ENCODE measurements at regions not wholly inside any gene's neighbourhood (a gene's known extent, or its start where the extent isn't known, plus 50 kb on each side); places are given as distances from the start of the nearest gene placed in this dataset.

DNA sequence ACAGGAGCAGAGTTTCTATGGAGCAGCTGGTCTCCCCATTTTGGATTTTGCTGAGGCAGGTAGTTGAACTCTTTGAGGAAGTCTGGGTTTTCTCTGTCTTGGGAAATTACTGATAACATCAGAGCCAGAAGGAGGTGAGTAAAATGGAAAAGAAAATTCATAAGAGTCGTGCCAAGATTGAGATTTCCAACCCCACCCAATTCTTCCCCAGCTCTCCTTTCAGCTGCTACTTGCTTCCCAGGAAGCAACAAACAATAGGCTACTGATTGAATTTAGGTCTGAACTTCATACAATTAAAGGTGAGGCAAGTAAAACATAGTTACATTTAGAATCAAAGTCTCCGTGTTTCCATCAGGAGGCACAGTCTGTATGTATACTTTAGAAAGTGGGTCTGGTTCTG, 54.6 kb upstream of the EOLA2 start:
- DNase-seq (ENCODE audit: low read depth in 2 of 2) = no peak

DNA sequence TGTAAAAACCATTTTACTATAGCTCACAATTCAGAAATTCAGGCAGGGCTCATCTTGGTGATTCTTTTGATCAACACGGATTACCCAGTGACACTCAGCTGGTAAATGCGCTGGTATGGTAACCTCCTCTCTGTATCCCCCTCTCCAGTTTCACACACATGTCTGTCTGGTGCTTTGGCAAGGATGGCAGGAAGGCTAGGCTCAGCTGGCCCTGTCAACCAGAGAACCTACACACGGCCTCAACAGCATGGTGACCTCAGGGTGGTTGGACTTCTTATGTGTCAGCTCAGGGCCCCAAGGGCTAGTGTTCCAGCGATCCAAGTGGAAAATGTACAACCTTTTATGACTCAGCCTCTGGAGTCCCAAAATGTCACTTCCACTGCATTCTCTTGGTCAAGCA, 55.7 kb upstream of the EOLA2 start:
- DNase-seq (ENCODE audit: low read depth in 2 of 2) = no peak

DNA sequence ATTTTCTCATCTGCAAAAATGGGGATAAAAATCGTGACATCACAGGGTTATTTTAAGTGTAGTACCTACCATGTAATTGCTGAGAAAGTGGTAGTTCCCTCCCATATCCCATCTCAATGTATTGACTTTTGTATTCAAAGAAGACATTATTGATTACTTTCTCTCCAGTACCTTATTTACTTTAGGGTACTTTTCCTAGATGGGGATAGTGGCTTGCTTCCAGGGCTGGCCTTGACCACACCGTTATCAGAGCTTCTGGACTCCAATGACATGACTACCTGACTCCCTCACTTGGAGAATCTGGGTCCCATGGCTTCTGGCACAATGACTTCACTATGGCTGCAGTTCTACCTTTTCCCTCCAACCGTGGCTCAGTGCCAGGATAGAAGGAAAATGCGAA, 58.2 kb upstream of the EOLA2 start:
- DNase-seq (ENCODE audit: low read depth in 2 of 2) = no peak

DNA sequence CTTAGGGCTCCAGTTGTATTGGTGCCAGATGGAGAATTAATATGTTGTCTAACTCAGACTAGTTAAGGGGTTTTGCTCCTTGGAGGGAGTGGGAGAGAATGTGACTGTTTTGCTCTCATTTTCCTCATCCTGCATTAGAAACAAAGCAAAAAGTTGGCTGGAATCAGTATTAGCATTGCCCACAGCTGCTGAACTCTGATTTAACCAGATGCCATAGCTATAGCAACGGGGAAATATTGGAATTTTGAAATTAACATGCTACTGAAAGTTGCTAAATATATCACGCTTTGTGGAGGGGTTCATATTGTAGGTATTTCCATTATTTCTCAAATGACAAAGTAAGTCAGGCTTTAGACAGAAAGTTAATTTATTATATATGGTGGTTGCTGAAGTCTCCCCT, 66.7 kb upstream of the EOLA2 start:
- no peak for DNase-seq (ENCODE audit: low read depth in 2 of 2)

DNA sequence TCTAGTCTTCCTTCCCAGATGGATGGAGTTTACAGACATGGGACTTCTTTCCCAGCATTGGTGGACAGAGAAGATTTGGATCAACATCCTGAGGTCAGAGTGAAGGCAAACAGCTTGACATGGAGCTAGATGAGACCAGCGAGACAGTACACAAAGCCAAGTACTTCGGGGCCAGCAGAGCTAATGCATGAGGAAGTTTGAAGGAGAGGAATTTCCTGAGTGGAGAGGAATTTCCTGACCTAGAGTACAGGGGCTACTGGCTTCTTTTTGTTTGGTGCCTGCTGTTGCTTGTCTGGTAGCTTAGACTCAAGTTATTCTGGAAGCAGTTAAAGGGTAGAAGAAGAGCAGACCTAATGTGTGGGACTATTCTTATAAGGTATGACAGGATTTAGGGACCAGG, 69.1 kb upstream of the EOLA2 start:
- DNase-seq (ENCODE audit: low read depth in 2 of 2) = no peak

DNA sequence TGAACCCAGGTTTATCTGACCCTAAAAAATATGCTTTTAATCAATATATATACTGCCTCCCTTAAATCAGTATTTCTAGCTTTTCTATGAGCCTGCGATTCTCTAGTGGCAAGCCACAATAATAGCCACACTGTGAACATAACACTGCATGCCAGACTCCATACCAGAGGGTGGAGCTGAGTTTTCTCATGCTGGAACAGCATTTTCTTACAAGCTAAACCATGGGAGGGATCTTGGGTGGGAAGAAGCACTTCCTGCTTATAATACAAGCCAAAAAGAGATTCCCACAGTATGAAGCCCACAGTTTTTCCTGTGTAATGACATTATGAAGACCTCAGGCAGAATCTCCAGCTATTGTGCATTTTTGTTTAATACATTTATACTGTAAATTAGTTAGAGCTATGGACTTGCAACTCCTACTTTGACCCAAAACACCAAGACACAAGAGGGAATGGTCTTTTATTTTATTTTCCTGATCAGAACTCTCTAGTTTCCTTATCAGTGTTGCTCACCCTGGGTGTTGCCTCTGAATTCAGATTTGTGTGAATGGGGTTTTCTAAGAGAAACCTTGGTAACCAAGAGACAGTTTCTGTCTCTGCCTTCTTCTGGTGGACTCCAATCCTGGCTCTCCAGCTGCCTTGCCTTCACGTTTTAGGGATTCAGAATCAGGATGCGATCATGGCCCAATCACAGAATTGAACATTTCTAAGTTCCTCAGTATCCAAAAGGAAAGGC, 74.5 kb upstream of the EOLA2 start:
- DNase-seq (ENCODE audit: low read depth in 2 of 2) = no peak

DNA sequence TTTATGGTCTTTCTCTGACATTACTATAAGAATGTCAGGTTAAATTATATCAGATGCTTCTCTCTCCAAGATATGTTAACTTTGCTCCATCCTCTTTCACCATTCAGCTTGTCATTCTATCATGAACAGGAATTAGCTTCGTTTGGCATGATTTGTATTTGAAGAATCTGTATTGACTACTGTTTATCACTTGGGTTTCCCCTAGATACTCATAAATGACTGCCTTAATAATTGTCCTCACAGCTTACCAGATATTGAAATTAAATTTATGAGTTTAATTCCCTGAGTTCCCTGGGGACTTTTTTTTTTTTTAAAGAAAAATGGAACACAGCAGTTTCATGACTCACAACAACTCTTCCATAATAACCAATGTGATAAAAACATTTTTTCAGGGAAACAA, 76.2 kb upstream of the EOLA2 start:
- no peak for DNase-seq (ENCODE audit: low read depth in 2 of 2)

DNA sequence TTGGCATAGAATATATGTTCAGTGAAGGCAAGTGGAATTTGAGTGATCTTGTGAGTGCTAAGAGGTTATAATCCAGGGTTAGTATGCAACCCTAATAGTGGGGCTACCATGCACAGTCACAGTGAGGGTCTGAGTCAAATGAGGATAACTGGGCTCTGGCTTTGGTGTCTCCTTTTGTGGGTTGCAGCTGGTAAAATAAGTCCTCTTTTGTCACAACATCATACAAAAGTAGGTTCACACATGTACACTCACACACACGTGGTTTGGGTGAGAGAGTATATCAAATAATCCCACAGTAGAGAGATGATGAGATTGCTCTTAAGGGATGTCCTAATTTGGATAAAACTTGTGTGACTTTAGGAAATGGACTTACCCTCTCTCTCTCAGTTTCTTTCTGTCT, 79.6 kb upstream of the EOLA2 start:
- no peak for DNase-seq (ENCODE audit: low read depth in 2 of 2)

DNA sequence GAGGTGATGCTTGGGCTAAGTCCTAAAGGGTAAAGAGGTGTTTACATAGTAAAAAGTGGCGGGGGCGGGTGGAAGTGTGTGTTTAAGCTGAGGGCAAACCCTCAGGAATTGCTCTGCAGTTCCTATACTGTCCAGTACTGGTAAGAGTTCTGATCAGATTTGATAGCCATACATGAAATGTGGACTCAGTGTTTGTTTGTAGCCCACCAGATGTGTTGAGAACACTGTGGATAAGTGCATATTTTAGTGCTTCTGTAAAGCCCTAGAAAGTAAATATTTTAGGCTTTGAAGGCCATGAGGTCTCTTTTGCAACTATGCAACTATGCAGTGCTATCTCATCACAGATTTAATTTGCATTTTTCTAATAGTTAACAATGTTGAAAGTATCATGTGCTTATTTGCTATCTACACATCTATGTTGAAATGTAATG, 80.7 kb upstream of the EOLA2 start:
- DNase-seq (ENCODE audit: low read depth in 2 of 2) = no peak

DNA sequence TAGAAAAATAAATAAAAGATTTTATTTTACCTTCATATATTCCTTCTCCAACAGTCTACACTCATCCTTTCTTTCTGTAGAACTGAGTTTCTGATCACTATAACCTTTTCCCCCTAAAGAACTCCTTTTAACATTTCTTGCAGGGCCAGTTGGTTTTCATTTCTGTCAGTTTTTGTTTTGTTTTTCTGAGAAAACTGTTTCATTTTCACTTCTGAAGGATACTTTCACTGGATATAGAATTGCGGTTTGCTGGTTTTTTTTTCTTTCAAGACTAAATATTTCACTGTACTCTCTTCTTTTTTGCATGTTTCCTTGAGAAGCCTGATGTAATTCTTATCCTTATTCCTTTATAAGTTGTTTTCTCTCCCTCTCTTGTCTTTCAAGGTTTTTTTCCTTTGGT, 90.4 kb upstream of the EOLA2 start:
- no peak for DNase-seq (ENCODE audit: low read depth in 2 of 2)

DNA sequence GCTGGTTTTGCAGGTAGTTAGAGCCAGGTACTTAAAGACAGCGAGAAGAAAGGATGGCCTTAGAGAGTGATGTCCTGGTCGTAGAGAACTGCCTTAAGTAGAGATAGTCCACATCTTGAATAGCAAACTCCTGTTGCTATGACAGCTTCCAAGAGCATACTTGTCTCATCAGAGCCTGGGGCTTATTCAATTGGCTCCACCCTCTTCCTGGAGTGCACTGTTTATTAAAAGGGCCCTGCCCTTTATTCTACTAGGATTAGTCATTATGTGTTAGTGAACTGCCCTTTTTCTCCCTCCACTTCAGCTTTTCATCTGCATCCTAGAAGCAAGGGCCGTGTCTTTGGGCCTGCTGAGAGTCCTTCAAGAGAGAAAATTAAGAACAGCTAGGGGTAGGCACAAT, 94.5 kb upstream of the EOLA2 start:
- DNase-seq (ENCODE audit: low read depth in 2 of 2) = no peak

DNA sequence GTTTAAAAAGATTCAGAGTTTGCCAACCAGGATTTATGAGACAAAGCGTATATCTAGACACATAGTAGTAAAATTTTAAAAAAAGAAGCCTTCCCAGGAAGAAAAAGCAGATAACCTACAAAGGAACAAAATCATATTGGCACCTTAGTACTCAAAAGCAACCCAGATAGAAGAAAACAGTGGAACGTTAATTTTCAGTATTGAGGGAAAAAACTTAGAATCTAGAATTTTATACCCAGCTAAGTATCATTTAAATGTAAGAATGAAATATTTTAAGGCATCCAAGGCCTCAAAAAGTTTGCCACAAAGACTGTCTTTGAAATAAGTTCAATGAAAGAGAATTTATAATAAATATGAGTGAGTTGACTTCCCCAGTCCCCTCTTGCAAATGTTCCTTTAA, 96.5 kb upstream of the EOLA2 start:
- no peak for DNase-seq (ENCODE audit: low read depth in 2 of 2)

DNA sequence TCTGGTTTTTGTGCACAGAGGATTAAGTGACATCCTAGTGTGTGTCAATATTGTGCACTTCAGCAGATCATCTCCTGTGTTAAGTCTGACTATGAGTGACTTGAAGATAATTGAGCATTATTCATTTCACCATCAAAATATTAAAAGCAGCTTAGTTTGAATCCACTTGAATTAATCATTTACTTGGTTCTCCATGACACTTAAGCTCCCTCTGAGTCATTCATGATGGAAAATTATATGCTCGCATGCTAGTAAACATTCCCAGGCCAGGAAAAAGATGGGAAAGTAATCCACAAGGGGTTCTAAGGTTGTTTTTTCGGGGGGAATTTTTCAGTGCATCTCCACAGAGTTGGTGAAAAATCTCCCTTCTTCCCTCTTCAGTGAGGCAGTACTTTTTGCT, 97.2 kb upstream of the EOLA2 start:
- DNase-seq (ENCODE audit: low read depth in 2 of 2) = no peak

DNA sequence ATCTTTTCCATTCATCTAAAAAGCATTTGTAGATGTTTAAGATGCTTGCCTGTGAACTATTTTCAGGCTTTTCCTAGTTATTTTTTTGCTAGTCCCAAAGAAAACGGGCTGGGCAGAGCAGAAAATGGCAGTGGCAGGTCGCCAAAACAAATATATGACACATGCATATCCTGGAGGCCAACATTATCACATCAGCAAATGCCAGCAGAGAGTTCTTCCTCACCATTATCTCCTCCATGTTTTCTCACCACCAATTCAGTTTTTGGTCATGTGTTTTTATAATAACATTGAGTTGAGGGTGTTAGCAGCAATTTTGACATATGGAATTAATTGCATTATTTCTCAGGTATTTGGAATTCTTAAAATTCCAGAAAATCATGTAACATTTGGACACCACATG, 97.9 kb upstream of the EOLA2 start:
- no peak for DNase-seq (ENCODE audit: low read depth in 2 of 2)

DNA sequence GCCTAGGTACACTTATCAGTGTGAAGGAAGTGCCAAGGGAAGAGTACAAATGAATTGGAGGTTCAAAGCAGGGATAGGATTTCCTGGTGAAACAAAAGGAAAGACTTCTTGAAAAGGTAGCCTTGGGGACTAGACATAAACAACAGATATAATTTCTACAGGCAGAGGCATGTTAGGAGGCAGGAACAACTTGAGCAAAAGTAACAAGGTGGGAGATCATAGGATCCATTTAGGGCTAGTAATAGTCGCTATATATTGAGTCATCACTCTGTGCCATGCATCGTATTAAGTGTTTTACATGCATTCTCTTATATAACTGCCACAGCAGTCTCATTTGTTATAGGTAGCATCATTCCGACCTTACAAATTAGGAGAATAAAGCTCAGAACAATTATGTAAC, 98.3 kb upstream of the EOLA2 start:
- no peak for DNase-seq (ENCODE audit: low read depth in 2 of 2)

DNA sequence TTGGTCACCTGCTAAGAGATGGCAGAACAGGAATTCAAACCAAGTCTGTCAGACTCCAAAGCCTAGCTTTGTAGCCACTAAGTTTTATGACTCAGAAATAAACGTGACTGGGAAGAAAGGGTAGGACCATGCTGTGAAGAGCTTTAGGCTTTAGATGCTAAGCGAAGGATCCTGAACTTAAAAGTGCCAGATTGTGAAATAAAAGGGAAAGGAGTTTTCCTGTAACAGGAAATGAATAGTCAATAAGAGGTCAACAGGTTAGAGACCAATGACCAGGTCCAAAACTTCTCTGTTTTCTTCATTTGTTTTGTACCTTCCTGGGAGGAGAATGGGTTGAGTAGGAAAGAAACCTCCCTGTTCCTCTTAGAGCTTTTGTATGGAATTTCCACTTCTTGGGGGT, 98.8 kb upstream of the EOLA2 start:
- no peak for DNase-seq (ENCODE audit: low read depth in 2 of 2)

DNA sequence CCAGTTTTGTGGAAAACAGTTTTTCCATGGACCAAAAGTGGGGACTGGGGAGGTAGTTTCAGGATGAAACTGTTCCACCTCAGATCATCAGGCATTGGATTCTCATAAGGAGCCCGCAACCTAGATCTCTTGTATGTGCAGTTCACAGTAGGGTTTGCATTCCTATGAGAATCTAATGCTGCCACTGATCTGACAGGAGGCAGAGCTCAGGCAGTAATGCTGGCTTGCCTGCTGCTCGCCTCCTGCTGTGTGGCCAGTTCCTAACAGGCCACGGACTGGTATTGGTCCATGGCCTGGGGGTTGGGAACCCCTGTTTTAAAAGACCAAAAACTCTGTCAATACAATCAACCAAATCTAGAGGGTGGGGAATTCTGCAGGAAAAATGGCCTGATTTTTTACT, 100.0 kb upstream of the EOLA2 start:
- no peak for DNase-seq (ENCODE audit: low read depth in 2 of 2)

DNA sequence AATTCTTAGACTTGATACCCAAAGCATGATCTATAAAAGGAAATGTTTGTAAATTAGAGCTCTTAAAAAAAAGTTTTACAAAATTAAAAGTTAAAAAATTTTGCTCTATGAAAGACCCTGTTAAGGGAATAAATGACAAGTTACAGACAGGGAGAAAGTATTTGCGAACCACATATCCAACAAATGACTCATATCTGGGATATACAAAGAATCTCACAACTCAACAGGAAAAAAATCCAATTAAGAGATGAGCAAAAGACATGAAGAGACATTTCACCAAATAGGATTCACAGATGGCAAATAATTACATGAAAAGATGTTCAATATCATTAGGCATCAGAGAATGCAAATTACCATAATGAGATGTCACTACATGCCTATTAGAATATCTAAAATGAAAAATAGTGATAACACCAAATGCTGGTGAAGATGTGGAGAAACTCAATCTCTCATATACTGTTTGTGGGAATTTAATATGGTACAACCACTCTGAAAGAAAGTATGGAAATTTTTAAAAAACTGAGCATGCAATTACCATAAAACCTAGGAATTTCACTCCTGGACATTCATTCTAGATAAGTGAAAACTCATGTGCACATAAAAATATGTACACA, 100.8 kb upstream of the EOLA2 start:
- DNase-seq (ENCODE audit: low read depth in 2 of 2) = no peak

DNA sequence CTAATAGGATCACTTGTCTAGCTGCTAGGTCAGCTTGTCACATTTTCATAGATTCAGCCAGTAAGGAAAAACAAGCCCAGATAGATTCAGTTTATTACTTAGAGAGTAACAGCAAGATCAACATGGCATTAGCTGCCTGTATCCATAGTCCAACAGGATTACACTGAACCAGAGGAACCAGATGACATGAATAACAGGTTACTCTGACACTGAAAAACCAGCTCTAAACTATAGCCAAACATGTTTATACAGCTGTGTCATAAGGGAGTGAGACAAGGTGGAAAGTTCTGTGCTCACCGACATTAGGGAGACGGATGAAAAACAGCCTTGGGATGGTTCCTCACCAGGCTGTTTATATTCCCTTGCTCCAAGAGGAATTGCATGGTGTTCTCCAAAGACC, 102.9 kb upstream of the EOLA2 start:
- no peak for DNase-seq (ENCODE audit: low read depth in 2 of 2)

DNA sequence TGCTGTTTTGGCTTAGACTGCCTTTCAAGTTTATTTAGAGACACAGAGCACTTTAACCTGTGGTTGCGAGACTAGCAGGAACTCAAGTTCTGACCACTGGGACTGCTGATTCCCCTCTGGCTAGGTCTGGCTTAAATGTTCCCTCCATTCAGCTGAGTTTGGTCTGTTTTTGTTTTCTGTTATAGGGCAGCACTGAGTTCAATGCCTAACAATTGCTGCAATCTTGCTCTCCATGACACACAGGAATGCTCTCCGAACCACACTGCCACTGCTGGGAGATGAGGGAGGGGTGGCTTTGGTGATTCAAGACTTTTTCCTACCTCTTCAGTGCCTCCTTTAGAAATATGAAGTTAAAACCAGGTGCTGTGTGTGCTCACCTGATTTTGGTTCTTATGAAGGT, 106.3 kb upstream of the EOLA2 start:
- no peak for DNase-seq (ENCODE audit: low read depth in 2 of 2)

DNA sequence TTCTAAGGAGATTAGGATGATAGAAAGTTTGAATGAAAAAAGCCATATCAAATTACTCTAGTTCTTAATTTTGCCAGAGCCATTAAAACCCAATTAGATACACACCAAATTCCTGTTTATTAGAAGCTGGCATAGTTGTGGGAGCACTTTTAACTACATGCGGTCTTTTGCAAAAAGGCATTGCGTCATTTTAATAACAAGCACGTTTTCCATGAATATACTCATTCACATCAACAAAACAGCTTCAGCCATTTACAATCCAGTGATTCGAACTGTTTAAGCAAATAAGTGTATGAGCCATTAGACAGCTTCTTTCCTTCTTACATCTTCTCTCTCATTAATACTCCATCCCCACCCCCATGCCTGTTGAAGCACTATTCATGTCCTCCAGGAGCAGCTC, 109.5 kb upstream of the EOLA2 start:
- DNase-seq (ENCODE audit: low read depth in 2 of 2) = no peak

DNA sequence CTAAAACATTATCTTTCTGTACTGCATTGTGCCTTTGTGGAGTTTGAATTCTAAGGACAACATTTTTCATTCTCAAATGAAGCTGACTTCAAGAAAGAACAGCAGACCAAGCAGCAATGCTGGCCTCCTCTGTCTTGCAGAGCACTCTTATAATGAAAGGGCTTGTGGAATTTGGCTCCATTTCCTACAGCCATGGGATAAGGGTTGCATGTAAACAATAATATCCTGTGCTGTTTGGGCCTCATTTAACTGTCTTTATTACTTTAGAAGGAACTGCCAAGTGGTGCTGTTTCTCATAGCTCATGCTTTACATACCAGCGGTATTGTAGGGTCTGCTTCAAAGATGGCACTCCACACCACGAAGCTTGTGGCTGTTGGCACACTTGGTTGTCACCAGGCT, 111.4 kb upstream of the EOLA2 start:
- DNase-seq (ENCODE audit: low read depth in 2 of 2) = no peak

DNA sequence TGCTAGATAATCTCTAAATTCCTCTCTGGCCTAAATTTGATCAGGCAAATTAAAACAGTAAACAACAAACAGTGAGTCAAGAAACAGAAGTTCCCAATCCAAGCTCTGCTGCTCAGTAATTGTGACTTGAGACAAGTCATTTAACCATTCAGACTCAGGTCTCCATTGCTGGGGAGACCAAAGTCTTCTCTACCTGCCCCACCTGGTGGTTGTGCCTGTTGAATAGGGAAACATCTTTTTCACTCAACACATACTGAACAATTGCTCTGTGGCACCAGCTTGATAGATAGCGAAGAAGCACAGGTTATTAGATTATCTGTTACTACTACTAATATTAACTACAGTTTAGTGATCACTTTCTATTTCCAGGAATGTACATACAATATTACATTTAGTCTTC, 112.1 kb upstream of the EOLA2 start:
- no peak for DNase-seq (ENCODE audit: low read depth in 2 of 2)

DNA sequence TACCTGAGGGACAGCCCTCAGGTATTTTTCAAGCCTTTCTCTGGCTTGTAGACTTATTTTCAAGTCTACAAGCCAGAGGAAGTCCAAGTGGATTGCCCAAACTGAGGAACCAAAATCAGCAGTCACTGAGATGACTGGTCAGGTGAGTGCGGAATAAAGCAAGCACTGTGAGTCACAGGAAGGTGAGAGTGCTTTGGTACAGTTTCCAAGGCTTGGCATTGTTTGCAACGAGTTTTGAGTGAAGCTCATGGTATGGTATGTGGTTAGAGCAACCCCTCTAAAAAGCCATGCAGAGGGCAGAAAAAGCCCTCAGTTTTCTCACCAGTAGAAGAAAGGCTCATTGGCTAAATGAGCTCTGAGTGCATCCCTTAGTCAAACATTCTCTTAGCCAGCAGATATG, 112.8 kb upstream of the EOLA2 start:
- DNase-seq (ENCODE audit: low read depth in 2 of 2) = no peak

Data from stimulated activated CD8-positive, alpha-beta memory T cell treated with anti-CD3 and anti-CD28 coated beads, Interleukin-15, amount 100 ng/mL, for 4 hours (primary cell).